ENCODE measurements at regions not wholly inside any gene's neighbourhood (a gene's known extent, or its start where the extent isn't known, plus 50 kb on each side); places are given as distances from the start of the nearest gene placed in this dataset.

DNA sequence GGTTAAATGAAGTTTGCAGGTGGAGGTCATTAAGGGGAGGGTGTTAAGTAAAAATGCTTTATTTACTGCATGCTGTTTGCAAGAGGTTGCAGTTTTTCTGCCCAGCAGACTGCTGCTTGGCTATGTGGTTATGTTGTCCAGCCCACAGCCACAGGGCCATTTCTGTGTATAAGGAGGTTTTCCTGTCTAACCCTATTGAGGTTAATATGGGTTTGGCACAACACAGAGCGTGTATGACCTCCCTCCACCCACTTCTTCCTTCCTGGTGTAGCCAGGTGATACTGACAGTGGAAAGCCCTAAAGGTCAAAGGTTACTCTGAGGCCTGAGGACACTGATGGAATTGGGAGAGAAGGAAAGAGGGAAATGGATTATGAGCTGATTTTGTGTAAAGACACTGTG is 253.7 kb upstream of the PWP1 start:
- no peak for TF ChIP-seq ZFX (IDR thresholded peaks at IDR 0.05)
- TF ChIP-seq, protein P1, sequence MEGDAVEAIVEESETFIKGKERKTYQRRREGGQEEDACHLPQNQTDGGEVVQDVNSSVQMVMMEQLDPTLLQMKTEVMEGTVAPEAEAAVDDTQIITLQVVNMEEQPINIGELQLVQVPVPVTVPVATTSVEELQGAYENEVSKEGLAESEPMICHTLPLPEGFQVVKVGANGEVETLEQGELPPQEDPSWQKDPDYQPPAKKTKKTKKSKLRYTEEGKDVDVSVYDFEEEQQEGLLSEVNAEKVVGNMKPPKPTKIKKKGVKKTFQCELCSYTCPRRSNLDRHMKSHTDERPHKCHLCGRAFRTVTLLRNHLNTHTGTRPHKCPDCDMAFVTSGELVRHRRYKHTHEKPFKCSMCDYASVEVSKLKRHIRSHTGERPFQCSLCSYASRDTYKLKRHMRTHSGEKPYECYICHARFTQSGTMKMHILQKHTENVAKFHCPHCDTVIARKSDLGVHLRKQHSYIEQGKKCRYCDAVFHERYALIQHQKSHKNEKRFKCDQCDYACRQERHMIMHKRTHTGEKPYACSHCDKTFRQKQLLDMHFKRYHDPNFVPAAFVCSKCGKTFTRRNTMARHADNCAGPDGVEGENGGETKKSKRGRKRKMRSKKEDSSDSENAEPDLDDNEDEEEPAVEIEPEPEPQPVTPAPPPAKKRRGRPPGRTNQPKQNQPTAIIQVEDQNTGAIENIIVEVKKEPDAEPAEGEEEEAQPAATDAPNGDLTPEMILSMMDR (conservative IDR thresholded peaks at IDR 0.05): no peak
